K562 (cell line): ENCODE measurements at regions not wholly inside any gene's neighbourhood (a gene's known extent, or its start where the extent isn't known, plus 50 kb on each side); places are given as distances from the start of the nearest gene placed in this dataset.

Source experiments
- CBFA2T2 ChIP-seq: fragments of 450-650 bp; conservative IDR thresholded peaks from 2 replicates; pipeline ENCODE4 v1.6.1; 2017; ENCODE audit warnings: mild to moderate bottlenecking
- CBFA2T3 ChIP-seq: fragments of 450-650 bp; IDR thresholded peaks from 2 replicates; pipeline ENCODE4 v1.6.1; 2017
- ESRRA ChIP-seq: fragments of 450-650 bp; IDR thresholded peaks from 2 replicates; pipeline ENCODE4 v1.6.1; 2014; ENCODE audit warnings: low read depth, mild to moderate bottlenecking, moderate library complexity, borderline replicate concordance
- FOXK2 ChIP-seq, 2 experiments: fragments of 450-650 bp; IDR thresholded peaks in 1 of 2; conservative IDR thresholded peaks in 1 of 2; 2 replicates each; pipeline ENCODE4 v1.6.1; 2016; ENCODE audit warnings: low read depth in 2 of 2, mild to moderate bottlenecking in 1 of 2
- ILK ChIP-seq: fragments of 450-650 bp; IDR thresholded peaks from 2 replicates; pipeline ENCODE4 v1.6.1; 2016; ENCODE audit warnings: missing genetic modification characterization, low read depth, mild to moderate bottlenecking, missing compliant biosample characterization, moderate library complexity, borderline replicate concordance
- KDM1A ChIP-seq, 2 experiments: fragments of 450-650 bp; IDR thresholded peaks; 2 replicates each; pipeline ENCODE4 v1.6.1; 2016; ENCODE audit warnings: mild to moderate bottlenecking in 2 of 2
- MIER1 ChIP-seq: fragments of 450-650 bp; IDR thresholded peaks from 2 replicates; pipeline ENCODE4 v1.6.1; 2016; ENCODE audit warnings: antibody characterized with exemption, mild to moderate bottlenecking, low read depth
- MTA2 ChIP-seq: fragments of 450-650 bp; IDR thresholded peaks from 2 replicates; pipeline ENCODE4 v1.6.1; 2016; ENCODE audit warnings: low read depth
- NCOR1 ChIP-seq: fragments of 450-650 bp; IDR thresholded peaks from 2 replicates; pipeline ENCODE4 v1.6.1; 2016; ENCODE audit warnings: mild to moderate bottlenecking, moderate library complexity
- NFE2 ChIP-seq: IDR thresholded peaks from 2 replicates; pipeline ENCODE4 v1.6.1; 2014; ENCODE audit warnings: antibody characterized with exemption, low read depth
- PRMT5 ChIP-seq: sonication (generic); formaldehyde crosslinking; IDR thresholded peaks from 2 replicates; pipeline ENCODE4 v1.5.0; 2020; ENCODE audit warnings: missing genetic modification reagents
- RUNX1 ChIP-seq: sonication (generic); IDR thresholded peaks from 2 replicates; pipeline ENCODE4 v1.6.1; 2016; ENCODE audit warnings: antibody characterized with exemption, low read depth
- SMARCE1 ChIP-seq: fragments of 450-650 bp; IDR thresholded peaks from 2 replicates; pipeline ENCODE4 v1.7.1; 2016; ENCODE audit warnings: mild to moderate bottlenecking
- SPI1 ChIP-seq: IDR thresholded peaks from 2 replicates; pipeline ENCODE4 v1.6.1; 2011; ENCODE audit warnings: low read depth, low read length, control low read depth, borderline replicate concordance
- TAF1 ChIP-seq: IDR thresholded peaks from 2 replicates; pipeline ENCODE4 v1.6.1; 2011; ENCODE audit warnings: mild to moderate bottlenecking, low read length, moderate library complexity; ENCODE audit not compliant: insufficient read depth, control insufficient read depth, severe bottlenecking; ENCODE audit errors: extremely low read depth
- TAL1 ChIP-seq: fragments of 450-650 bp; IDR thresholded peaks from 2 replicates; pipeline ENCODE4 v1.6.1; 2016; ENCODE audit warnings: mild to moderate bottlenecking
- ZBTB1 ChIP-seq: sonication (generic); formaldehyde crosslinking; IDR thresholded peaks from 2 replicates; pipeline ENCODE4 v1.8.1; 2023; ENCODE audit warnings: missing genetic modification reagents, low read depth, mild to moderate bottlenecking, borderline replicate concordance
- ZNF197 ChIP-seq: fragments of 200-800 bp; sonication (Bioruptor generic); IDR thresholded peaks from 2 replicates; pipeline ENCODE4 v1.6.1; 2016; ENCODE audit warnings: low read depth, missing genetic modification characterization, missing compliant biosample characterization
- ZNF444 ChIP-seq: fragments of 250-450 bp; sonication (Bioruptor Pico); IDR thresholded peaks from 2 replicates; pipeline ENCODE4 v1.4.0; 2020; ENCODE audit warnings: mild to moderate bottlenecking, moderate library complexity
- ZNF79 ChIP-seq: fragments of 250-450 bp; sonication (Bioruptor Pico); IDR thresholded peaks from 2 replicates; pipeline ENCODE4 v1.4.0; 2020; ENCODE audit warnings: low read depth, mild to moderate bottlenecking, moderate library complexity
- TF ChIP-seq, protein P1 (sequence below), 3 experiments: fragments of 200-800 bp in 1 of 3; fragments of 250-450 bp in 1 of 3; fragments of 450-650 bp in 1 of 3; sonication (Bioruptor Pico) in 1 of 3; sonication (Bioruptor generic) in 1 of 3; formaldehyde crosslinking in 1 of 3; IDR thresholded peaks; 2 replicates each; pipeline versions ENCODE4 v1.6.1 to v1.8.0; 2016 to 2022; ENCODE audit warnings: mild to moderate bottlenecking in 2 of 3, missing genetic modification characterization in 2 of 3, missing compliant biosample characterization in 1 of 3, moderate library complexity in 1 of 3
- TF ChIP-seq, protein P2 (sequence below): sonication (generic); IDR thresholded peaks from 2 replicates; pipeline ENCODE4 v1.6.1; 2016
- TF ChIP-seq, protein P3 (sequence below): fragments of 450-650 bp; IDR thresholded peaks from 2 replicates; pipeline ENCODE4 v1.6.1; 2014; ENCODE audit warnings: low read depth, mild to moderate bottlenecking, moderate library complexity, borderline replicate concordance
- TF ChIP-seq, protein P4 (sequence below): IDR thresholded peaks from 2 replicates; pipeline ENCODE4 v1.6.1; 2011; ENCODE audit not compliant: insufficient read length; ENCODE audit errors: extremely low read depth

DNA sequence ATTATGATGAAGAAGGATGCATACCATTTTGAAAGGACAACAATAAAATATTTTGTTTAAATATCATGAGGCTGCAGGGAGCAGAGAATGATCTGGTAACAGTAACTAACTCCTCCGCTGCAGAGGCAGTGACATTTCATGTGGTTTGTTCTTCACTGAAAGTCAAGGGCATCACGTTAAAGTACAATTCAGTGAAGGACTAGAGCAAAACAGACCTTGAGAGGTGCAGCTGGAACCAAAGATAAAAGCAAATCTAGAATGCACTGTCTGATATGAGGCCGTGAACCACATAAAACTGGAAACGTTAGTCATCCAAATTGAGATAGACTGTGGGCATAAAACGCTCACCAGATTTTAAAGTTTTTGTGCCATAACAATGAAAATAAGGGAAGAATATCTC is 522.9 kb upstream of the TNP1 start (continued):
- TF ChIP-seq, protein P1, sequence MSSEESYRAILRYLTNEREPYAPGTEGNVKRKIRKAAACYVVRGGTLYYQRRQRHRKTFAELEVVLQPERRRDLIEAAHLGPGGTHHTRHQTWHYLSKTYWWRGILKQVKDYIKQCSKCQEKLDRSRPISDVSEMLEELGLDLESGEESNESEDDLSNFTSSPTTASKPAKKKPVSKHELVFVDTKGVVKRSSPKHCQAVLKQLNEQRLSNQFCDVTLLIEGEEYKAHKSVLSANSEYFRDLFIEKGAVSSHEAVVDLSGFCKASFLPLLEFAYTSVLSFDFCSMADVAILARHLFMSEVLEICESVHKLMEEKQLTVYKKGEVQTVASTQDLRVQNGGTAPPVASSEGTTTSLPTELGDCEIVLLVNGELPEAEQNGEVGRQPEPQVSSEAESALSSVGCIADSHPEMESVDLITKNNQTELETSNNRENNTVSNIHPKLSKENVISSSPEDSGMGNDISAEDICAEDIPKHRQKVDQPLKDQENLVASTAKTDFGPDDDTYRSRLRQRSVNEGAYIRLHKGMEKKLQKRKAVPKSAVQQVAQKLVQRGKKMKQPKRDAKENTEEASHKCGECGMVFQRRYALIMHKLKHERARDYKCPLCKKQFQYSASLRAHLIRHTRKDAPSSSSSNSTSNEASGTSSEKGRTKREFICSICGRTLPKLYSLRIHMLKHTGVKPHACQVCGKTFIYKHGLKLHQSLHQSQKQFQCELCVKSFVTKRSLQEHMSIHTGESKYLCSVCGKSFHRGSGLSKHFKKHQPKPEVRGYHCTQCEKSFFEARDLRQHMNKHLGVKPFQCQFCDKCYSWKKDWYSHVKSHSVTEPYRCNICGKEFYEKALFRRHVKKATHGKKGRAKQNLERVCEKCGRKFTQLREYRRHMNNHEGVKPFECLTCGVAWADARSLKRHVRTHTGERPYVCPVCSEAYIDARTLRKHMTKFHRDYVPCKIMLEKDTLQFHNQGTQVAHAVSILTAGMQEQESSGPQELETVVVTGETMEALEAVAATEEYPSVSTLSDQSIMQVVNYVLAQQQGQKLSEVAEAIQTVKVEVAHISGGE (CRISPR knock-in tag; IDR thresholded peaks at IDR 0.05) = no peak
- TF ChIP-seq CBFA2T3 = peak; percentile 72
- no peak for TF ChIP-seq NFE2
- TF ChIP-seq, protein P2, sequence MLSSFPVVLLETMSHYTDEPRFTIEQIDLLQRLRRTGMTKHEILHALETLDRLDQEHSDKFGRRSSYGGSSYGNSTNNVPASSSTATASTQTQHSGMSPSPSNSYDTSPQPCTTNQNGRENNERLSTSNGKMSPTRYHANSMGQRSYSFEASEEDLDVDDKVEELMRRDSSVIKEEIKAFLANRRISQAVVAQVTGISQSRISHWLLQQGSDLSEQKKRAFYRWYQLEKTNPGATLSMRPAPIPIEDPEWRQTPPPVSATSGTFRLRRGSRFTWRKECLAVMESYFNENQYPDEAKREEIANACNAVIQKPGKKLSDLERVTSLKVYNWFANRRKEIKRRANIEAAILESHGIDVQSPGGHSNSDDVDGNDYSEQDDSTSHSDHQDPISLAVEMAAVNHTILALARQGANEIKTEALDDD = peak; percentile 58; the same call in 1 of the 2 replicates
- TF ChIP-seq MTA2 = peak; percentile 36; the same call in 1 of the 2 replicates
- TF ChIP-seq ZNF444 (CRISPR knock-in tag) = no peak
- TF ChIP-seq PRMT5 (CRISPR knock-in tag) = no peak
- TF ChIP-seq RUNX1 = no peak
- TF ChIP-seq FOXK2 (conservative IDR thresholded peaks at IDR 0.05 in 1 of 2, IDR thresholded peaks at IDR 0.05 in 1 of 2; ENCODE audit: low read depth in 2 of 2) = no peak
- TF ChIP-seq ZNF197 (CRISPR knock-in tag) = no peak
- peak; percentile 53 for TF ChIP-seq CBFA2T2
- peak; percentile 76 for TF ChIP-seq ESRRA
- no peak for TF ChIP-seq TAF1
- TF ChIP-seq ZBTB1 (CRISPR knock-in tag) = no peak
- no peak for TF ChIP-seq ILK (tag)
- TF ChIP-seq TAL1 = peak; percentile 75
- TF ChIP-seq NCOR1 = peak; percentile 37; the same call in 1 of the 2 replicates
- no peak for TF ChIP-seq MIER1
- TF ChIP-seq, protein P3, sequence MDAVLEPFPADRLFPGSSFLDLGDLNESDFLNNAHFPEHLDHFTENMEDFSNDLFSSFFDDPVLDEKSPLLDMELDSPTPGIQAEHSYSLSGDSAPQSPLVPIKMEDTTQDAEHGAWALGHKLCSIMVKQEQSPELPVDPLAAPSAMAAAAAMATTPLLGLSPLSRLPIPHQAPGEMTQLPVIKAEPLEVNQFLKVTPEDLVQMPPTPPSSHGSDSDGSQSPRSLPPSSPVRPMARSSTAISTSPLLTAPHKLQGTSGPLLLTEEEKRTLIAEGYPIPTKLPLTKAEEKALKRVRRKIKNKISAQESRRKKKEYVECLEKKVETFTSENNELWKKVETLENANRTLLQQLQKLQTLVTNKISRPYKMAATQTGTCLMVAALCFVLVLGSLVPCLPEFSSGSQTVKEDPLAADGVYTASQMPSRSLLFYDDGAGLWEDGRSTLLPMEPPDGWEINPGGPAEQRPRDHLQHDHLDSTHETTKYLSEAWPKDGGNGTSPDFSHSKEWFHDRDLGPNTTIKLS = no peak
- peak; percentile 28; the same call in 1 of the 2 replicates for TF ChIP-seq SMARCE1
- TF ChIP-seq SPI1 = no peak
- TF ChIP-seq KDM1A (IDR thresholded peaks at IDR 0.05) = 0 out of 4 replicates have a peak, but pooled peaks of 1 of the 2 experiments have one; percentile 31
- TF ChIP-seq, protein P4, sequence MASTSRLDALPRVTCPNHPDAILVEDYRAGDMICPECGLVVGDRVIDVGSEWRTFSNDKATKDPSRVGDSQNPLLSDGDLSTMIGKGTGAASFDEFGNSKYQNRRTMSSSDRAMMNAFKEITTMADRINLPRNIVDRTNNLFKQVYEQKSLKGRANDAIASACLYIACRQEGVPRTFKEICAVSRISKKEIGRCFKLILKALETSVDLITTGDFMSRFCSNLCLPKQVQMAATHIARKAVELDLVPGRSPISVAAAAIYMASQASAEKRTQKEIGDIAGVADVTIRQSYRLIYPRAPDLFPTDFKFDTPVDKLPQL = no peak
- TF ChIP-seq ZNF79 (CRISPR knock-in tag) = no peak
